GM04504 (cell line): ENCODE measurements at regions not wholly inside any gene's neighbourhood (a gene's known extent, or its start where the extent isn't known, plus 50 kb on each side); places are given as distances from the start of the nearest gene placed in this dataset.
"Not testable (repeated sequence)": the region's sequence is repeated elsewhere in the genome, so short reads cannot be mapped to it uniquely, and the experiment has no call there.

Source experiments
- DNase-seq: peaks from one replicate; pipeline ENCODE4 v3.0.0-alpha.2; 2012; ENCODE audit warnings: low read depth

DNA sequence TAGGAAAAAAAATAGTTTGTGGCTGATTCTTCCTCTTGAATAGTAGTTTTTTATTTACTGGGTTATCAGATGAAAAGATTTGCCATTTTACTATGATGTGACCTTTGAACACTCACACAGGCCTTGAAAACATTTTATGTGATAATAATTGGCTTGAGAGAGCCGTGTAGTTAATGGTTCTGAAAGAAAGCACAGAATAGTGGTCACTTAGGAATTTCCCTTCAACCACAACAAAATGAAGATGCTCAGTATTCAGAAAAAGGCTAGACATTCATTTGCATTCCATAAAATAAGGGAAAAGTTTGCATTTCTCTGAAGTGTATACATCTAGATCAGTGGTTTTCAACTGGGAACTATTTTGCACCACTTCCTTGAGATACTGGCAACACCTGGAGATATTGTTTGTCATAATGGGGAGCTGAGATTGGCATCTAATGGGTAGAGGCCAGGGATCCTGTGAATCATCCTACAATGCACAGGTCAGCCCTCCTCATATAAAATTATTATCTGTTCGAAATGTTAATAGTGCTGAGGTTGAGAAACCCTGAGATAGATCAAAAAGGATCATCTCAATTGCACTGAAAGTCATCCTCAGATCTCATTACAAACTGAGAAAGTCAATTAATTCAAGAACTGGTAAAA lies 446.4 kb upstream of the CCNG1 start:
- no peak for DNase-seq

DNA sequence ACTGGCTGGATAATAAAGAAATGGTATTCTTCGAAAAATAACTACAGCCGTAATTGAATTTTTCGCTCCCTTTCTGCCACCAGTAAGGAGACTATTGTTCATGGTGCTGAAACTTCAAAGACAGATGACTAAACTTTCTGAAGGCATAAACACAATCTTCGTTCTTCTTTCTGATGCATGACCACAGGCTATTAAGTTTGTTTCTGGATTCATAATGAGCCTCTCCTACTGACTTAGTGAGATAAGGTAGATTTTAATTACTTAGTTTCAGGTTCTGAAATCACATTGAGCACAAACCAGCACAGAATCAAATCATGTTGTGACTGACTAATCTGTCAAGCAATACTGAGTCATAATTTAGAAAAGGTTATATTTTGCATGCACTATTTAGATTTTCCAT lies 441.8 kb upstream of the CCNG1 start:
- DNase-seq: no peak

DNA sequence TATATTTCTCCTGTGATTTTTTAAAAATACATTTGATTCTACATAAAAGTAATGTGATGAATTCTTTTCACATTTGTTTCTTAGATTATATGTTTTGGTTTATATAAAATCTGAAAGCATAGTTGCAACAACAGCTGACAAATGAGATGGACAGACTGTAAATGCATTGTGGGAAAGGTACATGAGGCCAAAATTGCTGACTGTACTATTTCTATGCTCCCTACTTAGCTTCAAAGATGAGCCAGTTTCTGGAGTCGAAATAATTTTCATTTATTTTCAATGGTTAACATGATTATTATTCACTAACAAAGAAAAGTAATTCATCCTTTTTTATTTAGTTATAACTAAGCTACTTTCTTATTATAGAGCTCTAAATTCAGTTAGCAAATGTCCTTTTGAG lies 441.3 kb upstream of the CCNG1 start:
- no peak for DNase-seq

DNA sequence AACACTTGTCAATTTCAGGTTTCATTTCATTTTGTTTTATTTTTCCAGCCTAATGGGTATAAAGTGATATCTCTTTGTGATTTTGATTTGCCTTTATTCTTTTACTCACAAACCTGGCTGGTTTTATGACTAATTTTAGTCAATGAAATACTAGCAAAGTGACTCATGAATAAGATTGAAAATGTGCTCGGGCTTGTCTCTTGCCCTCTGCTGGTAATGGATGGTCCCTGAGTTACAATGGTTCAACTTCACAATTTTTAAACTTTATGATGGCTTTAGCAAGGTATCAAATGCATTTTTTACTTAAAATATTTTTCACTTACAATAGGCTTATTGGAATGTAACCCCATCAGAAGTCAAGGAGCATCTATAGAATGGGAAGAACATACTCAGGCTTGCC lies 431.4 kb upstream of the CCNG1 start:
- no peak for DNase-seq

DNA sequence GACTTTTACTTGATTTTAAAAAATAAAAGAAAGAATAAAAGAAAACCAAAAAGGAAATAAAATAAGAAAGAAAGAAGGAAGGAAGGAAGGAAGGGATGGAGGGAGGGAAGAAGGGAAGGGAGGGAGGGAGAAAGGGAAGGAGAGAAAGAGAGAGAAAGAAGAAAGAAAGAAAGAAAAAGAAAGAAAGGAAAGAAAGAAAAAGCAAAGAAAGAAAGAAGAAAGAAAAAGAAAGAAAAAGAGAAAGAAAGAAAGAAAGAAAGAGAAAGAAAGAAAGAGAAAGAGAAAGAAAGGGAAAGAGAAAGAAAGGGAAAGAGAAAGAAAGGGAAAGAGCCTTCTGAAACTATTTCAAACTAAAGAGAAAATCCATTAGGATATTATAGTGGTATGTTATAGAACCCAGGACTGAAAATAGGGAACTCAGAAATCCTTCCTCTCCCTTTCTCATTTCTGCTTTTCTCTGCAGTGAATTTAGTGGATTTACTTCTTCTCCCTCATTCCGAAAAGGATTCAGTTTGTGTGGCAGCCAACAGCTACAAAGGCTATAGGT lies 414.7 kb upstream of the CCNG1 start:
- no peak for DNase-seq

DNA sequence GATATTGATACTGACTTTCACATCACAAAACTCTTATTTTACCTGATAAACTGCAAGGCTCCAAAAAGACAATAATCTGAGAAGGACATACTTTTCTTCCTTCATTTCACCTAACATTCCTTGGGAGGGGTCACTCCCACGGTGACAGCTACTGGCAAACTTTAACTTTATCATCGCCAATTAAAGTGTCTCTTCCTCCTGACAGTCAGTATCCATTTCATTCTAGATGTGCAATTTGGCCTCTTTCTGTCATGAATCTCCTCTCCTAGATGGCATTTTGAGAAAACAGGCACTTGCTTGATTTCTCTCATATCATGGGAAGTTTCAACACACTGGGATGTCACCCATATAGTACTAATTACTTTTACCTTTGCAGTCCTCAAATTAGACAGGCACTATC lies 413.5 kb upstream of the CCNG1 start:
- no peak for DNase-seq

DNA sequence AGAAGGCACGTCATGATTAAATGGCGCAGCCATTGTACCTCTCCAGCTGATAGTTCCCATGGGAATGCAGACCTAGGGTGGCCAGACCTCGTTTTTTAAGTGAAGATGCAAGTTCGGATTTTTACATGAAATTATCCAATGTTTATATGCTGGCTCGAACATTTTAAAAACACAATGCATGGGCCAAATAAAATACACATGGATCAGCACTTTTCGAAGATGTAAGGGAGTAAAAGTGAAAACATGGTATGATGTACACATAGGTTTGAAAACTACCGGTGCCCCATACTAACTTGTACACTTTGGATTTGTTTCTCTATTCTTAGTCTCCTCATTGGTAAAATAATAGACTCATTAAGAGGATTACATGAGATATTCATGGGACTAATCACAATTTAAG lies 412.5 kb upstream of the CCNG1 start:
- DNase-seq: no peak

DNA sequence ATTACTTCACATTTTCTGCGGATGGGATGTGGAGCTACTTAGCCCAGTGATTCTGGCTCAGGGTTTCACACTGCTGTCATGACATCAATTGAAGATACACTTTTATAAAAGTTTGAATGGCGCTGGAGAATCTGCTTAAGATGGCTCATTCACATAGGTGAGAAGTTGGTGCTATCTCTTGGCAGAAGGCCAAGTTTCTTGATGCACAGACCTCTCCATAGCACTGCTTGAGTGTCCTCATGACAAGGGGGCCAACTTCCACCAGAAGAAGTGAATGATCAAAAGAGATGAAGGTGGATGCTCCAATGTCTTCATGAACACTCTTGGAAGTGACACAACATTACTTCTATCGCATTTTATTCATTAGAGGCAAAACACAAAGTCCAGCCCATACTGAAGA lies 403.7 kb upstream of the CCNG1 start:
- no peak for DNase-seq

DNA sequence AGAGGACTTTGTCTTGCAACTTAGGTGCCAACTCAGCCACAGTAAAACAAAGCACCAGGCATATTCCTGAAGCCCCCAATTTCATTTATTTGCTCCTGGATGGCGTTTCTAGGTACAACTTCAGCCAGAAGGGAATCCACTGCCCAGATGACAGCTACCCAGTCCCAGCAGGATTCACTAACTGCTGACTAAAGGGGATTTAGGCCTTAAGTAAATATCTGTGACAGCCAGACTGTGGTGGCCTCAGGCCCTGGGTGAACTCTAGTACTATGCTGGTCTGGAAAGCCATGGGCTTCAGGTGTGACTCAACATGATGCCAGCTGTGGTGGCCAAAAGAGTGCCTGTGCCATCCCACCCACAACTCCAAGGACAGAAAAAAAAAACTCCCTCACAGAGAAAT lies 396.1 kb upstream of the CCNG1 start:
- no peak for DNase-seq

DNA sequence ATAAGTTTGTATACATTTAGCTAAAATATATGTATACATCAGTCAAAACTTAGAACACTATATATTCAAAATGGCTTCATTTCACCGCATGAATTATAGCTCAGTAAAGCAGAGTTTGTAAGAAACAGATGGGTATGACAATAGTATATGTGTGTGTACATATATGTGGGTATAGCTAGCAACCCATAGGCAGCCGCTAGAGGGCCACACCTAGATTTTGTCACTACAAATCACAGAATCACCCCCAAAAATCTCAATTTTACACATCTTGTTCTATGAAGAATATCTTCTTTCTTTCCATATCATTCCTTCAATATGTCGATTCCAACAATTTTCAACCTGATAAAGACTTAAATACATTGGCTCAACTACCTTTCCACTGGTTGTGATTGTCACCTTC lies 357.8 kb upstream of the CCNG1 start:
- no peak for DNase-seq

DNA sequence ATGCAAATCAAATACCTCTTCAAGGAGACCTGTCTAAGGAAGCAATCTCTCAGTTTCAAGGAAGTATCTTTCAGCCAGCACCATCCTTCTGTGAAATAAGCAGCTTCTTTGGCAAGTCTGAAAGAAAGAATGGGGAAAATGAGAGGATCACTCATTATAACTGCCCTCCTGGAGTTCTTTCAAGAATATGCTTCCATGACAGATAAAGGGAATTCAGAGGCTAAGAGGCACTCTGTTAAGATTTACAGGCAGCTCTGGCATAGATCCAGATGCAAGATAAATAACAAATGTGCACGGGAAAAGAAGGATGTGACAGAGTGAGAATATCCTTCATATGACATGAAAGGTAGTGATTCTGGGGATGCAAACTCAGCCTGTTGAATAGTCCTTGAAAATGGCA lies 348.2 kb upstream of the CCNG1 start:
- no peak for DNase-seq

DNA sequence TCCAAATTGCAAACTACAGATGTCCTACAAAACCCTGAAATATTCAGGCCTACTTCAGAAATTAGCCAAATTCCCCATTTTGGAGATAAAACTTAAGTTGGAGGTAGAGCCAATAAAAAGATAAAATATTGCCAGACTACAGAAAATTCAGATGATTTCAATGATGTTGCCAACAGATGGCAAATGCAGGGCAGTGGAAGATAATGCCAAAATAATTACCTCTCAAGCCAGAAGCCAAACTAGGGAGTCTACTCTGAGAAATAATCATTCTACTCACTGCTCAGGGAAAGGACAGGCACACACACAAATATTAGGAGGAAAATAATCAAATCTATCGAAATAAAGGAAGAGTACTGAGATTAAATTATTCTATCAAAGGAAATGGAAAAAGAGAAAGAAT lies 347.5 kb upstream of the CCNG1 start:
- no peak for DNase-seq

DNA sequence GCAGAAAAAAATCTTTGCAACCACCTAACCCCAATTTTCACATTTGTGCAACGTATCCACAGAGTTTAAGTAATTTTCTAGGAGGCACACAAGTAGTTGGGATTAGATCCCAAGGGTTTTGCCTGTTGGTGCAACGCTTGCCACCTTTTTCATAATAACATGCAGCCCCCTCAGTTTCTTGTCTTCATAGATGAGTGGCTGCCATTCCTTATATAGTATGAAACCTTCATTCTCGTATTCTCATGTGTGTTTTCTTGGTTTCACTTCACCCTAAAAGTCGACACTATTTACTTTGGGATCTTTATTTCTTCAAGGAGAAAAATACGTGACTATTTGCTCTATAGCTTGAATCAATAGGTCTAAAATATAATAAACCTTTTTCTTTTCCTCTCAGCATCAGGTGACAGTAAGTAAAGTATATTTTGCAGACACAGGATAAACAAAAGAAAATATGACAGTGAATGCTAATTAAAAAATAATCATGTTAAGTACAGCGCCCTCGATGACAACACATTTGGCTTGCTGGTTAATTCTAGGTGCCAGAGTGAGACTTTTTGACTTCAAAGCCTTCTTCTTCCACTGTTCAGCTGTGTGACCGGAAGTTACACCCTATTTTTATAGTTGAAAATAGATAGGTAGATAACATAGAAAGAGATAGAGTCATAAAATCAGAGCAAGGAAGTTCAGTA lies 342.8 kb upstream of the CCNG1 start:
- DNase-seq: no peak

DNA sequence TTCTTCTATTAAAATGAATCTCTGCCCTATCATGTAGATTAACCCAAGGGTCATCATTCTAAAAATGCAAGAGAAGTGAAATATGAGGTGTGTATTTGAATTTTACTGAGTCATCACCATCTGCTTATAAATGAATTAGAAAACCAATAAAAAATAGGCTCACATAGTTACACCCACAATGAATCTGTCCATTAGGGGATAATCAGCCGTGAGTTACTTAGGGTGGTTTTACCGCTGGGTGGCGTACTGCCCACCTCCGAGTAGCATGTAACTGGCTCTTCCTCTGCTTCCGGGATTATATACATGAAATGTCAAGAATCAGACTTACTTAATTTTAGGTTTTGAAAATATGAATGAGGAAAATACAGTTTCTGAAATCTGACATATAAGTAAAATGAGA lies 332.9 kb upstream of the CCNG1 start:
- no peak for DNase-seq

DNA sequence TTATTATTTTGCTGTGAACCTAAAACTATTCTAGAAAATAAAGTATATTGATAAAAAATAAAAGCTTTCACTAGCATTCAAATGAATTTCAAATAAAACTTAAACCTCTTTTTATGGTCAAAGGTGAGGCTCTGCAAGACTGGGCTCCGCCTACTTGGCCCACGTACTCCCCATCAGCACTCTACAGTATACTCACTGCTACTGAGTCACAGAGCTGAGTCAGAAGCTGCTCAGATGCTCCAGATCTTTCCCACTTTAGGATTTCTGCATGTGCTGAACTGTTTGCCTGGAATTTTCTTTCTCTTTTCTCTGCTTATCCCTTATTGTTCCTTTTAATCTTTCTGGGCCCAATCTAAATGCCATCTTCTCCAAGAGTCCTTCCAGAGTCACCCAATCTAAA lies 331.9 kb upstream of the CCNG1 start:
- no peak for DNase-seq

DNA sequence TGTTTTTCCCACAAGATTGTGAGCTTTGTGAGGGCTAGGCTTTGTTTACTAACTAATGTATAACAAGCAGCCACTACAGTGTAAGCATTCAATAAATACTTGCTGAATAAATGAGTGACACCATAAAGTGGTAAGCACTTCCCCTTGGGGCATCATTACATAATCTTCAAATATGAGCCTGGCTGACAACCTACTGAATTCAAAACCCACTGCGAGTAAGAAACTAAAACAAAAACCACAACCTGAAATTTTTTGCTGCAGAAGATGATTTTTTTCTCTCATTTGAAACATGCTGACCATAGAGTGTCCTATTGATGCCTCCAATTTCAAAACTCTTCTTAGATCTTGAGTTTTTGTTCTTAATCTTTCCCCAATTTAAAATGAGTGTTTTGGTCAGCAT lies 331.3 kb upstream of the CCNG1 start:
- DNase-seq: no peak

DNA sequence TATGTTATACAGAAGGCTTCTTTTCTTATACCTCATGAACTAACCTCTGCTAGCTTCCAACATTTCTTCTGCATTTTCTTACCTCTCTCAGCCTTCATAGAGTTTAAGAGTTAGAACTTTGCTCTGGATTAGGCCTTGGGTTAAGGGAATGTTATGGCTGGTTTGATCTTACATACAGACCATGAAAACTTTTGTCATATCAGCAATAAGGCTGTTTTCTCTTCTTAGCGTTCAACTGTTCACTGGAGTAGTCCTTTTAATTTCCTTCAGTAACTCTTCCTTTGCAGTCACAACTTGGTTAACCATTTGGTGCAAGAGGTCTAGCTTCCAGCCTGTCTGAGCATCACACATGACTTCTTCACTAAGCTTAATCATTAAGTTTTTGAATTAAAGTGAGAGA lies 329.0 kb upstream of the CCNG1 start:
- DNase-seq: no peak

DNA sequence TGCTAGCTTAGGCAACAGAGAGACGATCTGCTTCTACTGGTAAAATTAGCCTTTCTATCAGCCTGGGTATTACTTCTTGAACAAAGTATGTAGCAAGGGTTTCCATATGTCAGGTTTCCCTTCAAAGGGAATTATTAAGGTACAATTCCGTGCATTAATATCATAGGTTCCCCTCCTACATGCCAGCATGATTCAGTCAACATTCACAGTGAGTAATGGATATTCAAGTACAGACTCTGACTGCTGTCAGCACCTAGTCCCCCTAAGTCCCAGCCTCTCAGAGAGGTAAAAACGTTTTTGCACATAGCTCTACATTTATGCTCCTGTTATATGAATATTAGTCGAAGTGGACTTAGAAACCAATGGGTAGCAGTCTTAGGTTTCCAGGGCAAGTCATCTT lies 322.4 kb upstream of the CCNG1 start:
- DNase-seq: no peak

DNA sequence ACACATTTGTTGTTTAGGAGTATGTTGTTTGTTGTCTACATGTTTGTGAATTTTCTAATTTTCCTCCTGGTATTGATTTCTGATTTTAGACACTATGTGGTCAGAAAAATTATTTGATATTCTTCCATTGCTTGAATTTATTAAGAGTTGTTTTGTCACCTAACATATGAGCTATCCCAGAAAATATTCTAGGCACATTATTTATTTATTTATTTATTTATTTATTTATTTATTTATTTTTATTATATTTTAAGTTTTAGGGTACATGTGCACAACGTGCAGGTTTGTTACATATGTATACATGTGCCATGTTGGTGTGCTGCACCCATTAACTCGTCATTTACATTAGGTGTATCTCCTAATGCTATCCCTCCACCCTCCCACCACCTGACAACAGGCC lies 320.8 kb upstream of the CCNG1 start:
- not testable (repeated sequence) for DNase-seq

DNA sequence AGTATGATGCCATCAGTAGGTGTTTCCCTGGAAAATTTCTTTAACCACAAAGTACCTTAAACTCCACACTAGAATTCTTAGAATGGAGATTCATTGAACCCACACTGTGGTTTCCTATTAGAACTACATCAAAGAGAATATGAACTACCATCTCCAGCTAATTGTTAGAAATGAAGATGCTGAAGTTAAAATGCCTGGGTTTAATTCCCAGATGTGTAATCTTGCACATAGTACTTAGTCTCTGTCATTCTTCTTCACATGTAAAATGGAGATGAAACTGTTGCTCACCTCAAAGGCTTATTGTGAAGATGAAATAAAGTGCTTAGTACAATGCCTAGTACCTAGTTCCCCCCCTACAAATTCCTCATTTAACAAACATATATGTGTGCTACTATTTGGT lies 303.3 kb upstream of the CCNG1 start:
- DNase-seq: no peak

DNA sequence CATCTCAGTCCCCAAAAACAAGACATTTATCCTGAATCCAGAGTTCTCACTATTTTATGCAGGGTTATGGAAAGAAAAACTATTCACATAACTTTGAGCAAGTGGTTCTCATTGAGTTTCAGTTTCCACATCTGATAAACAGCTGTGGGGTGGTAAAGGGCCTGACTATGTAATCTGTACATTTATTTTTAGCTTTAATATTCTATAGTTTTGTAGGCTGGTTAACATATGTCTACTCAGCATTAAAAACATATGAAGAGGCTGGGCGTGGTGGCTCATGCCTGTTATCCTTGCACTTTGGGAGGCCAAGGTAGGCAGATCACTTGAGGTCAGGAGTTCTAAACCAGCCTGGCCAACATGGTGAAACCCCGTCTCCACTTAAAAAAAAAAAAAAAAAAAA lies 301.5 kb upstream of the CCNG1 start:
- DNase-seq: no peak

DNA sequence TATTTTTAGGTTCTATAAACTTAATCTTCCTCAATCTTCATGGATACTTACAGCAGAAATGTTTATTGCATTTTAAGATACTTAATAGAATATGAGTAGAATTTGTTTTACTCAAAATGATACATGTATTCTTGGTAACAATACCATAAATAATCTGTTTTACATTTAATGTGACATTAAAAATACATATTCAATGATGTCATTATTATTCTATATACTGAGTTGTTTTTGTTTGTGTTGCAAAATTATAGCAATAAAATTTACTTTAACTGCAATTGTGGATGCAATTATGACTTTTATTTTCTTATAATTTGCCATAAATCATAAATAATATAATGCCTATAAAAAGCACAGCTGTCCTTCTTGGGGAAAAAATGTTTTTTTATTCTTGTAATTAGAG lies 275.9 kb upstream of the CCNG1 start:
- DNase-seq: no peak

DNA sequence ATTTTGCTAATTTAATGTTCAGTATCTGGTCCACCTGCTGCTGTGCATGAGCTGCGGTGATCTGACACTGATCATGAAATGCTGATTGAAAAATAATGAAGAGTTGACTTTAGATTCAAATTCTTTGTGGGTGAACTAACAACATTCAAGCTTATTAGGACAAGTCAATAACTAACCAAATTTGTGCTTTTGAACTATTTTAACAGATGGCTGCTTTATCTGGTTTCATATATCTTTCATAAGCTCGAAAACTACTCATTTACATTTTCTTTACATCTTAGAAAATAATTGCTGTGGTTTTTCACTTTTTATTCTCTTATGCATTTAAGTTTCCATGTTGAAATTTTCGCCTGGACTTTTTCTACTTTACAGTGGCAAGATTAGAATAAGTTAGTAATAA lies 274.8 kb upstream of the CCNG1 start:
- DNase-seq: no peak

DNA sequence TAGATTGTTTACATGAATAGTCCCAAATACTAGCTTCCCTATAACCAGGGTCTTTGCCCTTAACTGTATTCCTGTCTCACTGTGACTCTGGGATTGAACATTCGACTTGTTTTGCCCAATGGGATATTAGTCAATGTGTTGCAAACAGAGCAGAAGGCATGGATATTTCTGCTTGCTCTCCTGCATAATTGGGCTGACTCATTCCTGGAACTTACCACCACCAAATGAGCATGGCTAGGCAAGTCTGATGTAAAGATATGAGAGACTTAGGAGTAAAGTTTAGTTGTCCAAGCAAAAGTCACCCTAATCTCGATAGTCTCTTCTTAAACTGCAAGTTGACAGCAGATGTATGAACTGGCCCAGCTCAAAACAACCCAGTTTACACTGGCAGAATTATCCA lies 273.5 kb upstream of the CCNG1 start:
- DNase-seq: no peak
